Fibroblast of the conjunctiva (primary cell): ENCODE measurements at regions not wholly inside any gene's neighbourhood (a gene's known extent, or its start where the extent isn't known, plus 50 kb on each side); places are given as distances from the start of the nearest gene placed in this dataset.
"Not testable (repeated sequence)": the region's sequence is repeated elsewhere in the genome, so short reads cannot be mapped to it uniquely, and the experiment has no call there.

Experiments
- DNase-seq: peaks from one replicate; pipeline ENCODE4 v3.0.0-alpha.2; 2010; ENCODE audit warnings: low read depth

DNA sequence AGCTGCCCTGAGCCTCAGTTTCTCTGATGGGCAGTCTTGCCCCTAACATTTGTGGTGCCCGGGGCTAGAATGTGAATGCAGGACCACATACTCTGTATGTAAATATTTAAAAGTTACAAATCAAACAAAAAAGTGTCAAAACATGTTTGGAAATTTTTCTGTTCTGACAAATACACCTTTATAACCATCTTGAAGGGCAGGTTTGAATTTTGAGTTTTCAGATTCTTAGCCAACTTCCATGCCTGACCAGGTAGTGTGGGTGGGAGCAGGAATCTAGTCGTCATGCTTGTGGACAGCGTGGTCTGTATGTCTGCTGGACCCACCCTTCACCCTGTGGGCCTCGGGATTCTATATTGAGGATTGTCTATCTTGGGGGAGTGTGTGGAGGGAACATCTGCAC, 325.1 kb downstream of the SOX4 start:
- DNase-seq: no peak

DNA sequence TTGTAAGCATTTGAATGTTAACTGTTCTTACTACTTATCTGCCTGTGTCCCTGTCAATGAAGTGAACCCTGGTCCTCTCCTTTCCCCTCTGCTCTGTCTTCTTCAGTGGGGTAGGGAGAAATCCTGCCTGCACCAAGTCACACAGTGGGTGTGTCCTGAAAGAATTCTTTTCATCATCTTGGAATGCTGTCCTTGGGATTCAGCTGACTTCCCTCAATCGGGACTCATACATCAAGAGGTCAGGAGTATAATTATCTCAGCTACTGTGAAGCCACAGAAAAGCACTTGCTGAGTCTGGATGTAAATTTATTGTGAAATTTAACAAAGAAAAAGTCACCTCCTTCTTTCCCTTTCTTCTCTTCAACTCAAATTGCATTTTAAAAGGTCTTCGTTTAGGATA, 328.5 kb downstream of the SOX4 start:
- DNase-seq: no peak

DNA sequence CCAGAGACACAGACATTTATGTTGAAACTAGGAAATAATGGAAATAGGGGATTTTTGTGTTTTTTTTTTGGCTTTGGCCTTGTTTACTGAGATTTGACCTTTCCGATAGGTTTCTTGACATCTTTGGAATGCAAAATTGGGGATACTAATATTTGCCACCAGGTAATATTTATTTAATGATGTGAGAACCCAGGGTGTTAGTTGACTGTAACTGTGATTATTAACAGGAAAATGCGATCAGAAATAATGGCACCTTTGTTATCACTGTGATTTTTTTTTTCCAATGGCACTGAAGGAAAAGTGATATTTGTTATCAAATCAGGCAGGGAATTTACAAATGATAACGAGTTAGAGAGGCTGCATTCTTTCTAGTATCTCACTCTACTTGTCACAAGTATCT, 330.5 kb downstream of the SOX4 start:
- DNase-seq: no peak

DNA sequence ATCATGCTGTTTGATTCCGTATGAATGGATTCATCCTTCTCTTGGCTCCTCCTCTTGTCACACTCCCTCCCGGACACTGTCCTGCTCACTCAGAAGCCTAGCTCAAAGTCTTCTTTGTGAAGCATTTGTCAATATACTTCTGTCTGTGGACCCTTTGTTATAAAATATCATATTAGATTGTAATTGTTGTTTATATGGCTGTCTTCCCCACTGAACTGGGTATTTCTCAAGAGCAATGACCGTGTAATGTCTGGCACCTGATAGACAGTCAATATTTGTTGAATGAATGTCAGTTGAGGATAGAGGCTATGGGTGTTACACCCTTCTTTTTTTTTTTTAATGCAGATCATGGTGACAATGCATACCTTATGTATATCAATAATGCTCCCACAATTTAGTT, 335.3 kb downstream of the SOX4 start:
- no peak for DNase-seq

DNA sequence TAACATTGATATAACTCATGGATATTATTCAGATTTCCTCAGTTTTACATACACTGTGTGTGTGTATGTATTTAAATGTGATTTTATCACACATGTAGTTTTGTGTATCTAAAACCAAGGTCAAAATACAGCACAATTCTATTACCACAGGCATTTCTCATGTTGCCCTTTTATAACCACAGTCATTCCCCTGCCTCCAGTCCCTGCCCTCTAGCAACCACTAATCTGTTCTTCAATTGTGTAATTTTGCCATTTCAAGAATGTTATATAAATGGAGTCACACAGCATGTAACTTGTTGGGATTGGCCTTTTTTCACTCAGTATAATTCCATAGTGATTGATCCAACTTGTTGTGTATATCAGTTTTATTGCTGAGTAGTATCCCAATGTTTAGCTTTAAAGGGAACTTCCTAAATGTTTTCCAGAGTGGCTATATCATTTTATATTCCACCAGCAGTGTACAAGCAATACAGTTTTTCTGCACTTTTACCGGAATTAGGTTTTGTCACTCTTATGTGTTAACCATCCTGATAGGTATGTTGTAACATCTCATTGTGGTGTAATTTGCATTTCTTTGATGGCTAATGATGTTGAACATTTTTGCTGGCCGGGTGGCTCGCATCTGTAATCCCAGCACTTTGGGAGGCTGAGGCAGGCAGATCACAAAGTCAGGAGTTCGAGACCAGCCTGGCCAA, 338.2 kb downstream of the SOX4 start:
- DNase-seq: no peak

- no peak for DNase-seq
Measured at GRCh38 chr6:21933351-21933750, 339.8 kb downstream of the SOX4 start.

DNA sequence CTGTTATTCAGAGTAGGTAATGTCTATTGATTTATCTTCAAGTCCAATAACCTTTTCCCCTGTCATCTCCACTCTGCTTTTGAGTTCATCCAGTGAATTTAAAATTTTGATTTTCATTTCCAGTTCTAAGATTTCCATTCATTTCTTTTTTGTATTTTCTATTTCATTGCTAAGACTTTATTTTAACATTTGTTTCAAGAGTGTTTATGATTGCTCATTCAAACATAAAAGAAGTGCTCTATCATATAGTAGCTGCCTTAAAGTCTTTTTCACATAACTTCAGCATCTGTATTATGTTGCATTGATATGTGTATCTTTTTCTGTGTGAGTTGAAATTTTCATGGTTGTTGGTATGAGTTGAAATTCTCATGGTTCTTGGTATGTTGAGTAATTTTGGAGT, 341.6 kb downstream of the SOX4 start:
- no peak for DNase-seq

GRCh38 chr6:21935561-21936028, 342.0 kb downstream of the SOX4 start:
- DNase-seq: peak; percentile 39

GRCh38 chr6:21937466-21937865, 343.9 kb downstream of the SOX4 start:
- no peak for DNase-seq

DNA sequence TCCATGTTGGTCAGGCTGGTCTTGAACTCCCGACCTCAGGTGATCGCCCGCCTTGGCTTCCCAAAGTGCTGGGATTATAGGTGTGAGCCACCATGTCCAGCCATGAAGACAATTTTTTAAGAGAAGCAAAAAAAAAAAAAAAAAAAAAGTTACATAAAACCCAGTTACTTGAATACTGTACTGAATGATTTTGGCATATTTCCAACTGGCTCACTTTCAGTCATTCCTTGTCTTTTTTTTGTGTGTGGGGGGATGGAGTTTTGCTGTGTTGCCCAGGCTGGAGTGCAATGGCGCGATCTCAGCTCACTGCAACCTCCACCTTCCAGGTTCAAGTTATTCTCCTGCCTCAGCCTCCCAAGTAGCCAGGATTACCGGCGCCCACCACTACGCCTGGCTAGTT, 345.5 kb downstream of the SOX4 start:
- not testable (repeated sequence) for DNase-seq

DNA sequence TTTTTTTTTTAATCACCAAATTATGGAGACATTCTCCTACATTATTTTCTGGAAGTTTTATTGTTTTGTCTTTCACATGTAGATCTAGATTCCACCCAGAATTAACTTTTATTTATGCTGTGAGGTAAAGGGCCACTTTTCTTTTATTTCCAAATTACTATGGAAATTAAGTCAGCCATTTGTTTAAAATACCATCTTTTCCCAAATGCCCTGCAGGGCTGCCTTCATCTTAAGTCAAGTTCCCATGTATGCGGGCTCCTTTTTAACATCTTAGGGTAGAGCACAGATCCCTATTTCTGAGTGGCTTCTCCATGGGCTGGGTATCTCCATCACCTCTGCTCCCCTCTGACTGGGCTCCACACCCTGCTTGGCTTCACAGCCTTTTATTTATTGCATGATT, 348.4 kb downstream of the SOX4 start:
- DNase-seq: no peak

DNA sequence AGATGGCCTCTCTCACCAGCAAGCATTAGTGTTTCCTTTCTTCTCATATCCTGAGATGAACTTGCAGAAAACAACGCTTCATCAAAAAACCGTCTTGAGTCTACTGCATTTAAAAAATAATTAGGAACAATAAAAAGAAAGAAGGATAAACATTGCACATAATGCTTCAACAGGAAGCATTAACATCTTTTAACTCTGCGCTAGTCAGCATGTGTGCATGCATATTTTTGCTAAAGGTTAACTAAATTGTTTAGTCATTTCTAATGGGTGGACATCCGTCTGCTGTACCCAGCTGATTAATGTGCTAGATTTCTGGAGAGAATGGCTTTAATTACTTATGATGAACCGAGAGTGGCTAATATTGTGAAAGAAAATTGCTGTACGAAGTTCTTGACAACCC, 349.3 kb downstream of the SOX4 start:
- no peak for DNase-seq

DNA sequence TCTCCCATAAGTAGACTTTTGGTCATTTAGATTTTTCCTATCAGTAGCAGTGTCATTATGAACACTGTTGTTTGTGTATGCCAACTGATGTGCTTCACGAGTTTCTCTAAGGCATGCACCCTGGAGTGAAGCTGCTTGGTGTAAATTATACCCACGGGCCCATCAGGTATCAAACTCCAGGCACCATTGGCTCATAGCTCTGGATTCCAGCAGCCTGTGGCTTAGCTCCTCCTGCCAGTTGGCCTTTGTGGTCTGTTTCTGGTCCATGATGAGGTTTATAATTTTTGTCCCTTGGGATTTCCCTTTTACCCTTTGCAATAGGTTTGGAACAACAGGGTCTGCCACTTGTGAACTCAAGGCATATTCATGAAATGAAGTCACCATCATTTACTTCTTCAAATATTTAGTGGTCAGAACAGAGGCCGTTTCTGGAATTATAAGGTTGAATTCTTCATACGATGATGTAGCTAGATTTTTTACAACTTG, 350.5 kb downstream of the PRL start:
- peak; percentile 74 for DNase-seq

- not testable (repeated sequence) for DNase-seq
Measured at GRCh38 chr6:21947227-21947626, 349.6 kb downstream of the PRL start.

DNA sequence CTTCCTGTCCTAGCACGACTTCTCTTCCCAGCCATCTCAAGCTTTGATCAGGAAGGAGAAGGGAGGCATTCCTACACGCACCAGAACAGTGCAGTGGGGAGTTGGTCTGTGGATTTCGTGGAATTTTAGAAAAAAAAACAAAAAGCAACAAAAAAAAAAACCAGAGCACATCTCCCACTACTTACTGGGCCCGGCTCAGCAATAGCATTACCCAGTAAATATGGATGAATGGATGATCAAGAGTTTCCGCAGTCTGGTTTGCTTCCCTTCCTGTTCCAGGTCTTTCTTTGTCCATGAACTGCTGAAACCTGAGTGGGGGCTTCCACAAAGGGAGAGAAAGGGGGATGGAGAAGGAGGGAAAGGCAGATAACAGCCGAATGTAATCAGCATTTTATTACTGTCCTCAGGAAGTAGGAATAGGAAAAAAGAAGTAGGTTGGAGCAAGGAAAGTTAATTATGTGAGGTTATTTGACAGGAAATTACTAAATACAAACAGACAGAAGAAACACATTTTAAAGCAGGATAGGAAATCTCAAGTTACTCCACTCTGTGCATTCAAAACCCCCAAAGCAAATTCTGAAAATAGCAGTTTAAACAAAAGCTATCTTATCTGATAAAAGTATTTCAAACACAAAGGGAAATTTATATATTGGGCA, 349.0 kb downstream of the PRL start:
- DNase-seq: no peak

- no peak for DNase-seq
Measured at GRCh38 chr6:21949211-21949801, 347.5 kb downstream of the PRL start.

- no peak for DNase-seq
Measured at GRCh38 chr6:21952367-21952766, 344.5 kb downstream of the PRL start.

DNA sequence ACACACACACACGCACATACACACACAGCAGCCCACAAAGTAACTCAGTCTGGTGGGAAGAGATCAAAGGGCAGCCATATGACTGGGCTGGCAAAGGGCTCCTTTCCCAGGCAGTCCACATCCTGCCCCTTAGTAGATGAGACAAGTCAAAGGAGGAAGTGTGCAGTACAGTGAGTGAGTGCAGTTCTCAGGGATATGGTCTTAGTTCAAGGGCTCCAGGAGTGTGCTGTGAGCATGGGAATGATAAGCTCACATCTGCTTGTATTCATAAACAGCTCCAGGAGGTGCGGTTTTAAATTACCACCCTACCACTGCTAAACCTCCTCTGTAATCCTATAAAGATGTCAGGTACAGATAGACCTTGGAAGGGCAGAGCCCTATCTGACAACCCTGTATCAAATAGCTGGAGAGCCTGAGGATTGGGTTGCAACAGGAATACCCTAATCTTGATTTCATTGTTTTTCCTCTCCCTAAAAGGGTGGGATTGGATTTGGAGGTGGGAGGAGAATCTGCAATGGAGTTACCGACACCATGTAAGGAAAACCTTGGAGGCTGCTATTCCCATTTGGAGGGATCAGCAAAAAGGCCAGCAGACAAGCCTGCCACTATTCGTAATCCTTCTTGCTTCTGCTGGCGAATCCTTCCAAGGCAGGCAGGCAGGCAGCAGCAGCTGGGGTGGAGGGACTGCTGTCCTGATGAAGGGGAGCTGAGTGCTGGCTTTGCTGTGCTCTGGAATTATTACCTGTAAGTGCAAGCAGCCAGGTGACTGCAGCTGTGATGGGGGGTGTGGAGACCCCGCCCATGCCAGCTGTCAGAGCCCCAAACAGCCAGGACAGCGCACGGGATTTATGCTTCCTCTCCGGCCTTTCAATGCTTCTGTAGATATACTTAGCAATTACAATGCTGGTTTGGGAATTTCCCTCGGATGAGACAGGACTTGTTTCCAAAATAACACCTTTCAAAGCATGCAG, 342.7 kb downstream of the PRL start:
- DNase-seq: no peak

GRCh38 chr6:21955053-21955595, 341.7 kb downstream of the PRL start:
- DNase-seq: no peak

DNA sequence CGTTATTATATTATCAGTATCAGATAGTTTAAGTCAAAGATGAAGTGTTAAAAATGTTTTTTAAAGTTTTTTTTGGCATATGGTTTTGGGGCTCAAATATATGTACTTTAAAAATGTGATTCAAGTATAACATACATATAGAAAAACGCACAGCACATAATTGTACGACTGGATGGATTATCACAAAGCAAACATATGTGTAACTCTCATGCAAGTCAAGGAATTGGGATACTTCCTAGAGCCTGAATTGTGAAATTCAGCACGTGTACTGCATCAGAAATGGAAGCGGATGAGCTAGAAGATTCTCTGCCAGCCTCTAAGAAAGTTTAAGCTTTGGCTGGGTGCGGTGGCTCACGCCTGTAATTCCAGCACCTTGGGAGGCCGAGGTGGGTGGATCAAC, 340.9 kb downstream of the PRL start:
- DNase-seq: no peak

DNA sequence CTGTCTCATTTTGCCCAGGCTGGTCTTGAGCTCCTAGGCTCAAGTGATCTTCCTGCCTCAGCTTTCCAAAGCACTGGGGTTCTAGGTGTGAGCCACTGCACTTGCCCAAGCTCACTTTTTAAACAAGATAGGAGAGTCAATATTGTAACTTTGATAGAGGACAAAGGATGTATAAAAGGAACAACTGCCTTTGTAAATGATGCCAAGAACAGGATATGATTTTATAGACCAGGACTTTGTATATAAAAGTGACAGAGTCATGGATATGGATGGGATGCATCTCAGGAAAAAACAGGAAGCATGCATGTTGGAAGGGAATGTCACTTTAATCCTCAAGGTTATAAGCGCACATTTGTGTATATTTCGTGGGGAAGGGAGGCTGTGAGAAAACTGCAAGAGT, 338.4 kb downstream of the PRL start:
- no peak for DNase-seq

GRCh38 chr6:21961226-21961625, 335.6 kb downstream of the PRL start:
- no peak for DNase-seq
